Left ventricle myocardium inferior (tissue), 1 donor: ENCODE measurements at regions not wholly inside any gene's neighbourhood (a gene's known extent, or its start where the extent isn't known, plus 50 kb on each side); places are given as distances from the start of the nearest gene placed in this dataset.
"Not testable (repeated sequence)": the region's sequence is repeated elsewhere in the genome, so short reads cannot be mapped to it uniquely, and the experiment has no call there.

Source experiments
- DNase-seq: peaks from one replicate; pipeline ENCODE4 v3.0.0-alpha.2; 2020
- H3K27ac ChIP-seq: fragments of 200-600 bp; replicated peaks from 2 replicates; pipeline ENCODE4 v1.8.0; 2021
- H3K27me3 ChIP-seq: fragments of 200-600 bp; 2 replicates; pipeline ENCODE4 v1.8.0; 2021; ENCODE audit warnings: low read depth
- H3K36me3 ChIP-seq: fragments of 200-600 bp; 2 replicates; pipeline ENCODE4 v1.8.0; 2021
- H3K4me1 ChIP-seq: fragments of 200-600 bp; 2 replicates; pipeline ENCODE4 v1.8.0; 2021
- H3K4me3 ChIP-seq: fragments of 200-600 bp; 2 replicates; pipeline ENCODE4 v1.8.0; 2021; ENCODE audit warnings: mild to moderate bottlenecking, moderate library complexity
- H3K9me3 ChIP-seq: fragments of 200-600 bp; replicated peaks from 2 replicates; pipeline ENCODE4 v1.8.0; 2021
- CTCF ChIP-seq: fragments of 200-600 bp; IDR thresholded peaks from 2 replicates; pipeline ENCODE4 v1.8.0; 2021; ENCODE audit warnings: antibody characterized with exemption, mild to moderate bottlenecking, borderline replicate concordance
- intact Hi-C: fragments of 100-400 bp; cut with micrococcal nuclease; formaldehyde crosslinking; loops from one replicate; pipeline ENCODE4 v1.11.0; 2022
- donor health status: DM: no; HTN: yes; CAD: no; lungs with severe emphysema.

GRCh38 chr1:94350350-94350924 lies 67.8 kb upstream of the ABCD3 start:
- Histone ChIP-seq H3K4me3 (no peak overlapping the region), H3K27ac (peak overlapping the region; percentile 44), H3K4me1 (peaks cover 14% of the 10 kb centered on the region), H3K27me3 (no peaks in the 10 kb centered on the region), H3K36me3 (no peaks in the 10 kb centered on the region), H3K9me3 (no peaks in the 10 kb centered on the region)
- no peak for TF ChIP-seq CTCF
- intact Hi-C loops, result no loop called here
- DNase-seq, result no peak

- no peak for TF ChIP-seq CTCF
- no peak for DNase-seq
- H3K36me3 ChIP-seq, result no peaks in the 10 kb centered on the region
- intact Hi-C loops, result no loop called here
- peak overlapping the region; percentile 44 for H3K27ac ChIP-seq
- H3K27me3 ChIP-seq, result no peaks in the 10 kb centered on the region
- H3K4me1 ChIP-seq, result peaks cover 14% of the 10 kb centered on the region
- H3K4me3 ChIP-seq, result no peak overlapping the region
- H3K9me3 ChIP-seq, result no peaks in the 10 kb centered on the region
Observed at GRCh38 chr1:94349853-94350252, 68.3 kb upstream of the ABCD3 start.

- H3K27ac ChIP-seq, H3K36me3 ChIP-seq, H3K27me3 ChIP-seq, H3K9me3 ChIP-seq, H3K4me3 ChIP-seq, intact Hi-C loops, DNase-seq: not testable (repeated sequence)
- peaks cover 14% of the 10 kb centered on the region for H3K4me1 ChIP-seq
Observed at GRCh38 chr1:94348386-94348785, 69.8 kb upstream of the ABCD3 start.

- Histone ChIP-seq H3K27ac (no peak overlapping the region), H3K4me1 (peaks cover 7% of the 10 kb centered on the region), H3K36me3 (no peaks in the 10 kb centered on the region), H3K9me3 (no peaks in the 10 kb centered on the region), H3K4me3 (no peak overlapping the region), H3K27me3 (no peaks in the 10 kb centered on the region)
- DNase-seq, result no peak
- intact Hi-C loops, result no loop called here
- no peak for TF ChIP-seq CTCF
Observed at GRCh38 chr1:94345148-94345721, 73.0 kb upstream of the ABCD3 start.

- TF ChIP-seq CTCF, result no peak
- H3K4me3 ChIP-seq, result no peak overlapping the region
- no peaks in the 10 kb centered on the region for H3K36me3 ChIP-seq
- intact Hi-C loops, result no loop called here
- DNase-seq, result no peak
- H3K27me3 ChIP-seq, result no peaks in the 10 kb centered on the region
- H3K27ac ChIP-seq, result no peak overlapping the region
- H3K9me3 ChIP-seq, result no peaks in the 10 kb centered on the region
- no peaks in the 10 kb centered on the region for H3K4me1 ChIP-seq
Observed at GRCh38 chr1:94342416-94342815, 75.8 kb upstream of the ABCD3 start.

GRCh38 chr1:94339206-94339927 lies 78.8 kb upstream of the ABCD3 start:
- H3K27me3 ChIP-seq, result no peaks in the 10 kb centered on the region
- intact Hi-C loops, result loop anchor here (5.0 kb wide), 3 partner anchors 277 to 312 kb away; no protein-coding TSS in a partner anchor
- no peak overlapping the region for H3K27ac ChIP-seq
- H3K36me3 ChIP-seq, result no peaks in the 10 kb centered on the region
- no peak for TF ChIP-seq CTCF
- DNase-seq, result no peak
- no peaks in the 10 kb centered on the region for H3K9me3 ChIP-seq
- peaks cover 13% of the 10 kb centered on the region for H3K4me1 ChIP-seq
- no peak overlapping the region for H3K4me3 ChIP-seq
